NCI-H1105 (cell line): ENCODE measurements at regions not wholly inside any gene's neighbourhood (a gene's known extent, or its start where the extent isn't known, plus 50 kb on each side); places are given as distances from the start of the nearest gene placed in this dataset.

Experiments
- DNase-seq: peaks from one replicate; lab custom pipeline; 2025; lab: John Stamatoyannopoulos, UW

GRCh38 chr12:77723308-77723707 is 107.4 kb upstream of the NAV3 start:
- peak; percentile 78 for DNase-seq

- DNase-seq, result no peak
Observed at GRCh38 chr12:77722536-77722935, 108.2 kb upstream of the NAV3 start.

GRCh38 chr12:77720258-77720657 is 110.4 kb upstream of the NAV3 start:
- no peak for DNase-seq

GRCh38 chr12:77710209-77710608 is 120.5 kb upstream of the NAV3 start:
- DNase-seq, result no peak

- no peak for DNase-seq
Observed at GRCh38 chr12:77697126-77697525, 133.6 kb upstream of the NAV3 start.

- no peak for DNase-seq
Observed at GRCh38 chr12:77696183-77696582, 134.5 kb upstream of the NAV3 start.

- no peak for DNase-seq
Observed at GRCh38 chr12:77689510-77690086, 141.1 kb upstream of the NAV3 start.

GRCh38 chr12:77687321-77687720 is 143.4 kb upstream of the NAV3 start:
- no peak for DNase-seq

GRCh38 chr12:77686760-77687159 is 143.9 kb upstream of the NAV3 start:
- peak; percentile 14 for DNase-seq

- DNase-seq, result no peak
Observed at GRCh38 chr12:77685901-77686300, 144.8 kb upstream of the NAV3 start.

GRCh38 chr12:77685112-77685511 is 145.6 kb upstream of the NAV3 start:
- DNase-seq, result peak; percentile 77

- DNase-seq, result no peak
Observed at GRCh38 chr12:77682488-77682887, 148.2 kb upstream of the NAV3 start.

GRCh38 chr12:77681726-77682125 is 149.0 kb upstream of the NAV3 start:
- no peak for DNase-seq

- DNase-seq, result no peak
Observed at GRCh38 chr12:77679686-77680085, 151.0 kb upstream of the NAV3 start.

- DNase-seq, result no peak
Observed at GRCh38 chr12:77678621-77679020, 152.1 kb upstream of the NAV3 start.

GRCh38 chr12:77667101-77667500 is 163.6 kb upstream of the NAV3 start:
- no peak for DNase-seq

GRCh38 chr12:77648716-77649115 is 182.0 kb upstream of the NAV3 start:
- no peak for DNase-seq

GRCh38 chr12:77645966-77646598 is 184.6 kb upstream of the NAV3 start:
- DNase-seq, result no peak

- no peak for DNase-seq
Observed at GRCh38 chr12:77644915-77645605, 185.6 kb upstream of the NAV3 start.

- DNase-seq, result no peak
Observed at GRCh38 chr12:77642246-77642645, 188.4 kb upstream of the NAV3 start.

GRCh38 chr12:77640356-77640755 is 190.3 kb upstream of the NAV3 start:
- no peak for DNase-seq

GRCh38 chr12:77630790-77631445 is 199.8 kb upstream of the NAV3 start:
- DNase-seq, result no peak

GRCh38 chr12:77630344-77630743 is 200.3 kb upstream of the NAV3 start:
- DNase-seq, result no peak
